Endodermal cell (in vitro differentiated cells): ENCODE measurements at regions not wholly inside any gene's neighbourhood (a gene's known extent, or its start where the extent isn't known, plus 50 kb on each side); places are given as distances from the start of the nearest gene placed in this dataset.

Experiments
- DNase-seq: peaks from one replicate; pipeline ENCODE4 v3.0.0-alpha.2; 2017
- H3K27ac ChIP-seq: 2 replicates; pipeline ENCODE4 v1.5.1; 2013; ENCODE audit warnings: mild to moderate bottlenecking, low read depth, low read length, moderate library complexity
- H3K27me3 ChIP-seq: 2 replicates; pipeline ENCODE4 v1.6.1; 2013; ENCODE audit warnings: mild to moderate bottlenecking, low read length, moderate library complexity; ENCODE audit not compliant: insufficient read depth, control insufficient read depth, poor library complexity, severe bottlenecking
- H3K36me3 ChIP-seq: 2 replicates; pipeline ENCODE4 v1.7.0; 2013; ENCODE audit warnings: mild to moderate bottlenecking, low read length, moderate library complexity; ENCODE audit not compliant: control insufficient read depth, insufficient read depth
- H3K4me1 ChIP-seq: one replicate; pipeline ENCODE4 v1.7.0; 2013; ENCODE audit warnings: low read length; ENCODE audit not compliant: control insufficient read depth, insufficient read depth
- H3K4me3 ChIP-seq: 2 replicates; pipeline ENCODE4 v1.5.1; 2013; ENCODE audit warnings: mild to moderate bottlenecking, low read length, moderate library complexity
- H3K9ac ChIP-seq: 2 replicates; pipeline ENCODE4 v1.6.1; 2013; ENCODE audit warnings: mild to moderate bottlenecking, low read length, moderate library complexity; ENCODE audit not compliant: poor library complexity, severe bottlenecking; ENCODE audit errors: extremely low read depth
- H3K9me3 ChIP-seq: 2 replicates; pipeline ENCODE4 v1.6.1; 2013; ENCODE audit warnings: mild to moderate bottlenecking, low read length, moderate library complexity; ENCODE audit not compliant: control insufficient read depth
- H3K27ac Mint-ChIP-seq: 2 replicates; pipeline ENCODE4 v1.8.0; 2020; ENCODE audit warnings: mixed read lengths
- H3K27me3 Mint-ChIP-seq: 2 replicates; pipeline ENCODE4 v1.8.0; 2021; ENCODE audit warnings: mild to moderate bottlenecking, mixed read lengths; ENCODE audit not compliant: insufficient read depth
- H3K36me3 Mint-ChIP-seq: 2 replicates; pipeline ENCODE4 v1.8.0; 2020; ENCODE audit warnings: low read depth, mixed read lengths
- H3K4me1 Mint-ChIP-seq: 2 replicates; pipeline ENCODE4 v1.8.0; 2020; ENCODE audit warnings: mixed read lengths
- H3K4me3 Mint-ChIP-seq: 2 replicates; pipeline ENCODE4 v1.8.0; 2020; ENCODE audit warnings: mild to moderate bottlenecking, moderate library complexity, mixed read lengths
- H3K9me3 Mint-ChIP-seq: 2 replicates; pipeline ENCODE4 v1.8.0; 2020; ENCODE audit warnings: mild to moderate bottlenecking, mixed read lengths
- WGBS, 2 experiments: methylation state at CpG; one replicate each; pipeline versions ENCODE4 v1.1.5 to v1.1.7; 2013; ENCODE audit warnings: missing lambda C conversion rate in 2 of 2, mixed read lengths in 1 of 2; ENCODE audit not compliant: insufficient coverage in 1 of 2, insufficient read length in 1 of 2; 5-methylcytosine and 5-hydroxymethylcytosine counted together
- TF ChIP-seq, protein P1 (sequence below): fragments of 200-600 bp; sonication (generic); conservative IDR thresholded peaks from 2 replicates; pipeline ENCODE4 v1.5.0; 2021; ENCODE audit warnings: antibody characterized with exemption, mild to moderate bottlenecking

DNA sequence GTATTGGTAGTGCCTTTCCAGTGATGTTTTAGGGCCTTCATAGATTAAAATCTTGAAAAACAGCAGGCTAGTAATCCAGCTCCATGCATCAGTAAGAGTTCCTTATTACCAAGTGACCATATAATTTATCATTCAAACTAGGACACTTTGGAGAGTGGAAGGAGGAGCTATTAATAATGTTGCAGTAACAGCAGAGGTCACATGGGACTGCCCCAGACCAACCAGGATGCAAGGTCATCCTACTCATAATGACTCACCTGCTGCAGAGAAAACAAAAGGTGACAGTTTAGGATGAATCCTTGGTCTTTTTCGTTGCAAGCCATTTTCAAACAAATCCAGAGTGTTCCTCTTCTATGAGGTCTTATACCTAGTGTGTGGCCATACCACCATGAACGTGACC lies 187.4 kb downstream of the NUF2 start:
- Mint-ChIP-seq H3K4me3 (no peak overlapping the region), H3K9me3 (peaks cover 2% of the 10 kb centered on the region), H3K36me3 (no peaks in the 10 kb centered on the region), H3K4me1 (no peaks in the 10 kb centered on the region), H3K27me3 (no peaks in the 10 kb centered on the region), H3K27ac (no peak overlapping the region)
- H3K27me3 ChIP-seq, result no peaks in the 10 kb centered on the region
- no peak for DNase-seq
- H3K9me3 ChIP-seq, result peaks cover 2% of the 10 kb centered on the region
- no peak overlapping the region for H3K9ac ChIP-seq
- TF ChIP-seq, protein P1, sequence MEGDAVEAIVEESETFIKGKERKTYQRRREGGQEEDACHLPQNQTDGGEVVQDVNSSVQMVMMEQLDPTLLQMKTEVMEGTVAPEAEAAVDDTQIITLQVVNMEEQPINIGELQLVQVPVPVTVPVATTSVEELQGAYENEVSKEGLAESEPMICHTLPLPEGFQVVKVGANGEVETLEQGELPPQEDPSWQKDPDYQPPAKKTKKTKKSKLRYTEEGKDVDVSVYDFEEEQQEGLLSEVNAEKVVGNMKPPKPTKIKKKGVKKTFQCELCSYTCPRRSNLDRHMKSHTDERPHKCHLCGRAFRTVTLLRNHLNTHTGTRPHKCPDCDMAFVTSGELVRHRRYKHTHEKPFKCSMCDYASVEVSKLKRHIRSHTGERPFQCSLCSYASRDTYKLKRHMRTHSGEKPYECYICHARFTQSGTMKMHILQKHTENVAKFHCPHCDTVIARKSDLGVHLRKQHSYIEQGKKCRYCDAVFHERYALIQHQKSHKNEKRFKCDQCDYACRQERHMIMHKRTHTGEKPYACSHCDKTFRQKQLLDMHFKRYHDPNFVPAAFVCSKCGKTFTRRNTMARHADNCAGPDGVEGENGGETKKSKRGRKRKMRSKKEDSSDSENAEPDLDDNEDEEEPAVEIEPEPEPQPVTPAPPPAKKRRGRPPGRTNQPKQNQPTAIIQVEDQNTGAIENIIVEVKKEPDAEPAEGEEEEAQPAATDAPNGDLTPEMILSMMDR, result no peak
- H3K27ac ChIP-seq, result no peak overlapping the region
- no peak overlapping the region for H3K4me3 ChIP-seq
- no peaks in the 10 kb centered on the region for H3K36me3 ChIP-seq
- 88 to 100% methylated on average over 2 of the region's 2 CpGs for WGBS, 2 experiments
- no peaks in the 10 kb centered on the region for H3K4me1 ChIP-seq

DNA sequence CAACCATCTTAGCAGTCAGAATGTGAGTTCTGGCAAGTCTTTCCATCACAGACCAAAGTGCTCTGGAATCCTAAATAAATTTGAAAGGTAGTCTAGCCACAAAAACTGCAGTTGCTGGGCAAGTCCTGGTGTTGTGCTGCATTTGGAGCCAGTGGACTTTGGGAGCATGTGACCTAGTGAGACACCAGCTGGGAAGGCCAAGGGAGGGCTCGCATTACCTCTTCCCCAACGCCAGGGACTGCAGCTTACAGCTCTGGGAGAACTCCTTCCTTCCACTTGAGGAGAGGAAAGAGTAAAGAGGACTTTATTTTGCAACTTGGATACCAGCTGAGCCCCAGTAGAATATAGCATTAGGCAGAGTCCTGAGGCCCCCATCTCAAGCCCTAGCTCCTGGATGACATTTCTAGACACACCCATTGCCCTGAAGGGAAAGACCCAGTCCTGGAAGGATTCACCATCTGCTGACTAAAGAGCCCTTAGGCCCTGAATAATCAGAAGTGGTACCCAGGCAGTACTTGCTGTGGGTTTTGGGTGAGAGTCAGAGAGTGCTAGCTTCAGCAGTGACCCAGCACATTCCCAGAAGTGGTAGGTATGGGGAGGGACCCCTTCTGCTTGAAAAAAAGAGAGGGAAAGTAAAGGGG lies 190.7 kb downstream of the NUF2 start:
- no peak overlapping the region for H3K27ac Mint-ChIP-seq
- Histone ChIP-seq H3K4me3 (no peak overlapping the region), H3K4me1 (no peaks in the 10 kb centered on the region), H3K27ac (no peak overlapping the region), H3K9ac (no peak overlapping the region), H3K36me3 (no peaks in the 10 kb centered on the region), H3K27me3 (no peaks in the 10 kb centered on the region), H3K9me3 (peaks cover 17% of the 10 kb centered on the region)
- TF ChIP-seq, protein P1, result no peak
- DNase-seq, result no peak
- H3K27me3 Mint-ChIP-seq, result no peaks in the 10 kb centered on the region
- 80 to 96% methylated on average over 1 to 2 of the region's 2 CpGs for WGBS, 2 experiments
- no peaks in the 10 kb centered on the region for H3K4me1 Mint-ChIP-seq
- no peak overlapping the region for H3K4me3 Mint-ChIP-seq
- H3K9me3 Mint-ChIP-seq, result no peaks in the 10 kb centered on the region
- H3K36me3 Mint-ChIP-seq, result no peaks in the 10 kb centered on the region

DNA sequence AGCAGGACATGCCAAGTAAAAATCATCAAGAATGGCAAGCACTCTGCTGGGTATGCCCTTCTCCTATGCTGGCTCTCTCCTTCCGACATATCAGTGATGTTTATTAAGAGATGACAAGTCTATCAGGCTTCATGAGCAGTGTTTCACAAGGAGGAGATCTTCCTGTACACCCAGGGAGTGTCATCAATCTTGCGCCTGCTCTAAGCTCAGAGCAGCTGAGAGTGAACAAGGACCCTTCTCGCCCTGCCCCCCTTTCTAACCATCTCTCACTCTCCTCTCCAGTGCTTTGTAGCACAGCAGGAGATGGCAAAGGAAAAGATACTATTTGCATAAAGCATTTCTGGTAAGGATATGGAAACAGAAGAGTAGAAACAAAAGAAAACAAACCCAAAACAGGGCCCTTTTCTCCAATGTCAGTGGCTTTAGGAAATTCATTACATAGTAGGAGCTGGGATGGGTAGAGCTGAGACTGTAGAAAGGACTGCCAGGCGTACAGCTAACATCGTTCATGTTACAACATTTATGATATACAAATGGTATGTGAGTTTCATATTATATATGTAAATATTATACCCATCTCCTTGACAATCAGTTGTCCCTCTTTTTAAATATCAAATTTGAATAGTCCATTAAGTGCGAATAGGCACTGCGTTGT lies 201.7 kb downstream of the NUF2 start:
- no peaks in the 10 kb centered on the region for H3K27me3 ChIP-seq
- no peaks in the 10 kb centered on the region for H3K36me3 ChIP-seq
- TF ChIP-seq, protein P1, result no peak
- no peaks in the 10 kb centered on the region for H3K4me1 ChIP-seq
- peak overlapping the region; percentile 64 for H3K27ac ChIP-seq
- H3K4me1 Mint-ChIP-seq, result peaks cover 9% of the 10 kb centered on the region
- no peak overlapping the region for H3K9ac ChIP-seq
- no peak overlapping the region for H3K4me3 Mint-ChIP-seq
- no peak for DNase-seq
- H3K4me3 ChIP-seq, result no peak overlapping the region
- H3K27me3 Mint-ChIP-seq, result no peaks in the 10 kb centered on the region
- H3K27ac Mint-ChIP-seq, result no peak overlapping the region
- 82% methylated on average over 5 of the region's 7 CpGs; no CpG with 5 or more reads in 1 of the 2 experiments for WGBS, 2 experiments
- H3K9me3 Mint-ChIP-seq, result peaks cover 20% of the 10 kb centered on the region
- H3K9me3 ChIP-seq, result peaks cover 18% of the 10 kb centered on the region
- no peaks in the 10 kb centered on the region for H3K36me3 Mint-ChIP-seq
